ENCODE measurements at regions not wholly inside any gene's neighbourhood (a gene's known extent, or its start where the extent isn't known, plus 50 kb on each side); places are given as distances from the start of the nearest gene placed in this dataset.

DNA sequence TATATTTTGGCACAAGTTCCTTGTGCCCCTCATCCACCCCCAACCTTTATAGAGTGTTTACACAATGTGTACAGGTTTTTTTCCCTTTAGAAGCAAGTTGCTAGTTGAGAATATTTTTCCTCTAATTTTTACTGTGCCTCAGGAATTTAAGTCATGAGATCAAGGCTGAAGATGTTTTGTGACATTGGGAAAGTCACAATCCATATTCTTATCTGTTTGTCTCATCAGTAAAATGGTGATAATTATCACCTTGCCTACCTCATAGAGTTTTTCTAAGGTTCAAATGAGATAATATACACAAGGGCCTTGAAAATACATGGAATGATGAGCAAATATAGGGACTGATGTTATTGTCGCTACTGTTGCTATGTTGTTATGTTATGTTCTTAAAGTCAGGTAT is 109.6 kb upstream of the DIAPH2 start:
- TF ChIP-seq CTCF (IDR thresholded peaks at IDR 0.05), result no peak
- ChIA-PET POLR2A (no interaction called here), CTCF (no interaction called here)
- intact Hi-C loops (cut with micrococcal nuclease), result no loop called here
- no peak overlapping the region for H3K4me3 Mint-ChIP-seq
- H3K36me3 Mint-ChIP-seq (ENCODE audit: low read depth), result no peaks in the 10 kb centered on the region
- no peaks in the 10 kb centered on the region for H3K4me1 Mint-ChIP-seq
- DNase-seq (no peak), ATAC-seq (ENCODE audit: low read depth) (no peak)
- H3K27me3 Mint-ChIP-seq, result no peaks in the 10 kb centered on the region
- no peak overlapping the region for H3K27ac Mint-ChIP-seq
- peaks cover 2% of the 10 kb centered on the region for H3K9me3 Mint-ChIP-seq

GRCh38 chrX:96576368-96576767 is 108.3 kb upstream of the DIAPH2 start:
- H3K27ac Mint-ChIP-seq, result no peak overlapping the region
- ChIA-PET CTCF (no interaction called here), POLR2A (interaction anchor here (1.0 kb wide), 1 partner anchor 108 kb away, joined by 3 read pairs; no protein-coding TSS in a partner anchor)
- no peaks in the 10 kb centered on the region for H3K4me1 Mint-ChIP-seq
- H3K4me3 Mint-ChIP-seq, result no peak overlapping the region
- no peaks in the 10 kb centered on the region for H3K9me3 Mint-ChIP-seq
- ATAC-seq (ENCODE audit: low read depth) (no peak), DNase-seq (no peak)
- no peaks in the 10 kb centered on the region for H3K27me3 Mint-ChIP-seq
- no peak for TF ChIP-seq CTCF (IDR thresholded peaks at IDR 0.05)
- intact Hi-C loops (cut with micrococcal nuclease), result no loop called here
- no peaks in the 10 kb centered on the region for H3K36me3 Mint-ChIP-seq (ENCODE audit: low read depth)

- intact Hi-C loops (cut with micrococcal nuclease), result no loop called here
- DNase-seq (no peak), ATAC-seq (ENCODE audit: low read depth) (no peak)
- no peaks in the 10 kb centered on the region for H3K27me3 Mint-ChIP-seq
- no peak overlapping the region for H3K4me3 Mint-ChIP-seq
- ChIA-PET CTCF (no interaction called here), POLR2A (no interaction called here)
- no peaks in the 10 kb centered on the region for H3K9me3 Mint-ChIP-seq
- TF ChIP-seq CTCF (IDR thresholded peaks at IDR 0.05), result no peak
- no peak overlapping the region for H3K27ac Mint-ChIP-seq
- no peaks in the 10 kb centered on the region for H3K4me1 Mint-ChIP-seq
- H3K36me3 Mint-ChIP-seq (ENCODE audit: low read depth), result no peaks in the 10 kb centered on the region
Measured at GRCh38 chrX:96578781-96579180, 105.9 kb upstream of the DIAPH2 start.

DNA sequence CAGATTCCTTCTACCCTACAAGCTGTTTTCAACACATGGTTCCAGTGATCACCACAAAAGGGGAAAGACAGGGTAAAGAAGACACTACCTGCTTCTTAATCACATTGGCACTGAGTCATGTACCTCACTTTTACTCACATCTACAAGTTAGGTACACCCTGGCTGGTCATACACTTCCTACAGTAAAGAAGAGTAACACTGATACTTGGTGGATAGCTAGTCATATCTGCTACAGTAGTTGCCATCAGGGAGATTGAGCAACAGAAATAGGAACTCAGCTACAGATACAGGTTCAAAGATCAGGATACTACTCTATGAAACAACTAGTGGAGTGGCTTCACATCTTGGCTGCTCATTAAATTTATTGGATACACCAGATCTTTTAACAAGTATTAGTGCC is 105.4 kb upstream of the DIAPH2 start:
- no peaks in the 10 kb centered on the region for H3K4me1 Mint-ChIP-seq
- POLR2A ChIA-PET, result no interaction called here

GRCh38 chrX:96590403-96590802 is 94.2 kb upstream of the DIAPH2 start:
- POLR2A ChIA-PET, result no interaction called here
- intact Hi-C loops (cut with micrococcal nuclease), result no loop called here

More for the DNA sequence above, 105.4 kb upstream of the DIAPH2 start:
- Mint-ChIP-seq H3K27me3 (no peaks in the 10 kb centered on the region), H3K27ac (no peak overlapping the region), H3K36me3 (ENCODE audit: low read depth) (no peaks in the 10 kb centered on the region), H3K4me3 (no peak overlapping the region), H3K9me3 (no peaks in the 10 kb centered on the region)
- CTCF ChIA-PET, result no interaction called here
- ATAC-seq (ENCODE audit: low read depth), result no peak
- no peak for TF ChIP-seq CTCF (IDR thresholded peaks at IDR 0.05)
- DNase-seq, result no peak
- intact Hi-C loops (cut with micrococcal nuclease), result no loop called here

More at GRCh38 chrX:96590403-96590802, 94.2 kb upstream of the DIAPH2 start:
- Mint-ChIP-seq H3K27ac (no peak overlapping the region), H3K9me3 (no peaks in the 10 kb centered on the region), H3K36me3 (ENCODE audit: low read depth) (no peaks in the 10 kb centered on the region), H3K4me1 (no peaks in the 10 kb centered on the region), H3K4me3 (no peak overlapping the region), H3K27me3 (no peaks in the 10 kb centered on the region)
- ATAC-seq (ENCODE audit: low read depth) (no peak), DNase-seq (no peak)
- CTCF ChIA-PET, result no interaction called here
- TF ChIP-seq CTCF (IDR thresholded peaks at IDR 0.05), result no peak

Measured in activated B cell treated with CpG ODN at 0.5 μM for 24 hours (primary cell).